CD8-positive, alpha-beta memory T cell (primary cell): ENCODE measurements at regions not wholly inside any gene's neighbourhood (a gene's known extent, or its start where the extent isn't known, plus 50 kb on each side); places are given as distances from the start of the nearest gene placed in this dataset.
"Not testable (repeated sequence)": the region's sequence is repeated elsewhere in the genome, so short reads cannot be mapped to it uniquely, and the experiment has no call there.

ENCODE experiments used
- CTCF ChIA-PET: fragments of 350-600 bp; sonication (Branson Sonifier 250); formaldehyde crosslinking; loops from one replicate; lab custom pipeline; 2021; ENCODE audit warnings: antibody characterized with exemption; lab: Charles Lee
- POLR2A ChIA-PET: fragments of 350-600 bp; sonication (Branson Sonifier 250); formaldehyde crosslinking; loops from one replicate; lab custom pipeline; 2021; ENCODE audit warnings: antibody characterized with exemption; lab: Charles Lee
- DNase-seq, 5 donors: peaks; one replicate each; pipeline versions ENCODE4 v3.0.0 to v3.0.0-alpha.2; 2020 to 2022; ENCODE audit warnings: mixed read lengths in 1 of 5
- H3K27ac ChIP-seq: one replicate; pipeline ENCODE4 v1.7.0; 2013; ENCODE audit warnings: low read depth, mild to moderate bottlenecking, low read length, moderate library complexity
- H3K27me3 ChIP-seq: 2 replicates; pipeline ENCODE4 v1.7.0; 2013; ENCODE audit warnings: low read length, mild to moderate bottlenecking; ENCODE audit not compliant: insufficient read depth, poor library complexity, severe bottlenecking
- H3K36me3 ChIP-seq: 2 replicates; pipeline ENCODE4 v1.7.0; 2013; ENCODE audit warnings: mild to moderate bottlenecking, low read length, moderate library complexity; ENCODE audit not compliant: insufficient read depth
- H3K4me1 ChIP-seq: 2 replicates; pipeline ENCODE4 v1.7.0; 2013; ENCODE audit warnings: mild to moderate bottlenecking, low read length, moderate library complexity; ENCODE audit not compliant: insufficient read depth
- H3K4me3 ChIP-seq: 2 replicates; pipeline ENCODE4 v1.7.0; 2013; ENCODE audit warnings: mild to moderate bottlenecking, low read length
- H3K9me3 ChIP-seq: 2 replicates; pipeline ENCODE4 v1.7.0; 2013; ENCODE audit warnings: mild to moderate bottlenecking, low read length
- H3K27ac Mint-ChIP-seq, 8 donors: one replicate each; pipeline ENCODE4 v1.8.0; 2020 to 2021; ENCODE audit warnings: mixed read lengths in 8 of 8, mild to moderate bottlenecking in 6 of 8, inconsistent platforms in 3 of 8, moderate library complexity in 3 of 8
- H3K27me3 Mint-ChIP-seq, 2 donors: one replicate each; pipeline ENCODE4 v1.8.0; 2020 to 2021; ENCODE audit warnings: mixed read lengths in 2 of 2, mild to moderate bottlenecking in 1 of 2, moderate library complexity in 1 of 2
- H3K36me3 Mint-ChIP-seq, 3 donors: one replicate each; pipeline ENCODE4 v1.8.0; 2020 to 2021; ENCODE audit warnings: mixed read lengths in 3 of 3, inconsistent platforms in 1 of 3, mild to moderate bottlenecking in 1 of 3
- H3K4me1 Mint-ChIP-seq, 3 donors: one replicate each; pipeline ENCODE4 v1.8.0; 2020 to 2021; ENCODE audit warnings: mixed read lengths in 3 of 3, inconsistent platforms in 1 of 3, mild to moderate bottlenecking in 1 of 3
- H3K4me3 Mint-ChIP-seq, 7 donors: one replicate each; pipeline ENCODE4 v1.8.0; 2020 to 2021; ENCODE audit warnings: mixed read lengths in 7 of 7, mild to moderate bottlenecking in 6 of 7, moderate library complexity in 4 of 7, inconsistent platforms in 2 of 7
- H3K9me3 Mint-ChIP-seq, 5 donors: one replicate each; pipeline ENCODE4 v1.8.0; 2020 to 2022; ENCODE audit warnings: mixed read lengths in 5 of 5, mild to moderate bottlenecking in 3 of 5, moderate library complexity in 2 of 5, inconsistent platforms in 1 of 5

GRCh38 chr9:86572904-86573303 lies 218.7 kb upstream of the TUT7 start:
- no peaks in the 10 kb centered on the region for H3K9me3 ChIP-seq
- H3K4me1 Mint-ChIP-seq, result no peaks in the 10 kb centered on the region
- H3K27ac ChIP-seq, result no peak overlapping the region
- no peak overlapping the region for H3K27ac Mint-ChIP-seq
- H3K4me1 ChIP-seq, result no peaks in the 10 kb centered on the region
- no peaks in the 10 kb centered on the region for H3K36me3 Mint-ChIP-seq
- H3K4me3 Mint-ChIP-seq, result no peak overlapping the region
- H3K9me3 Mint-ChIP-seq, result peaks cover 0 to 2% (median 2%) of the 10 kb centered on the region in 5 donors
- DNase-seq, result no peak
- ChIA-PET CTCF (interaction anchor here (1.4 kb wide), 1 partner anchor 13 kb away, joined by 3 read pairs; no protein-coding TSS in a partner anchor), POLR2A (no interaction called here)
- no peaks in the 10 kb centered on the region for H3K36me3 ChIP-seq
- H3K27me3 Mint-ChIP-seq, result peaks cover 7% of the 10 kb centered on the region in 2 donors
- no peak overlapping the region for H3K4me3 ChIP-seq
- H3K27me3 ChIP-seq, result no peaks in the 10 kb centered on the region

- H3K4me1 ChIP-seq, H3K4me1 Mint-ChIP-seq, H3K4me3 Mint-ChIP-seq, DNase-seq, H3K36me3 Mint-ChIP-seq, H3K27ac ChIP-seq, POLR2A ChIA-PET, CTCF ChIA-PET, H3K27ac Mint-ChIP-seq, H3K27me3 ChIP-seq, H3K4me3 ChIP-seq, H3K36me3 ChIP-seq, H3K9me3 ChIP-seq, H3K9me3 Mint-ChIP-seq: not testable (repeated sequence)
- H3K27me3 Mint-ChIP-seq, result peaks cover 7 to 11% of the 10 kb centered on the region in 2 donors
Measured at GRCh38 chr9:86565603-86566002, 211.4 kb upstream of the TUT7 start.

GRCh38 chr9:86563936-86564335 lies 209.7 kb upstream of the TUT7 start:
- H3K4me1 Mint-ChIP-seq, result no peaks in the 10 kb centered on the region
- ChIA-PET CTCF (no interaction called here), POLR2A (no interaction called here)
- peaks cover 5 to 11% of the 10 kb centered on the region in 2 donors for H3K27me3 Mint-ChIP-seq
- Histone ChIP-seq H3K36me3 (no peaks in the 10 kb centered on the region), H3K4me3 (no peak overlapping the region), H3K27me3 (no peaks in the 10 kb centered on the region), H3K9me3 (no peaks in the 10 kb centered on the region), H3K27ac (no peak overlapping the region), H3K4me1 (no peaks in the 10 kb centered on the region)
- no peak overlapping the region for H3K27ac Mint-ChIP-seq
- no peak overlapping the region for H3K4me3 Mint-ChIP-seq
- H3K9me3 Mint-ChIP-seq, result peaks cover 1 to 7% (median 2%) of the 10 kb centered on the region in 5 donors
- DNase-seq, result no peak
- peaks cover 0 to 2% (median 0%) of the 10 kb centered on the region in 3 donors for H3K36me3 Mint-ChIP-seq

- Mint-ChIP-seq H3K9me3 (peaks cover 0 to 7% (median 1%) of the 10 kb centered on the region in 5 donors), H3K36me3 (peaks cover 0 to 2% (median 0%) of the 10 kb centered on the region in 3 donors), H3K27me3 (peaks cover 5 to 11% of the 10 kb centered on the region in 2 donors), H3K4me1 (no peaks in the 10 kb centered on the region), H3K27ac (no peak overlapping the region), H3K4me3 (no peak overlapping the region)
- POLR2A ChIA-PET, result no interaction called here
- DNase-seq, result no peak
- Histone ChIP-seq H3K4me3 (no peak overlapping the region), H3K9me3 (no peaks in the 10 kb centered on the region), H3K27ac (no peak overlapping the region), H3K27me3 (no peaks in the 10 kb centered on the region), H3K4me1 (no peaks in the 10 kb centered on the region), H3K36me3 (no peaks in the 10 kb centered on the region)
- CTCF ChIA-PET, result no interaction called here
Measured at GRCh38 chr9:86563350-86563749, 209.1 kb upstream of the TUT7 start.

- Mint-ChIP-seq H3K4me1 (no peaks in the 10 kb centered on the region), H3K27ac (no peak overlapping the region), H3K27me3 (peaks cover 4 to 8% of the 10 kb centered on the region in 2 donors), H3K4me3 (no peak overlapping the region), H3K9me3 (peaks cover 0 to 5% (median 0%) of the 10 kb centered on the region in 5 donors), H3K36me3 (peaks cover 0 to 2% (median 0%) of the 10 kb centered on the region in 3 donors)
- no peak overlapping the region for H3K27ac ChIP-seq
- no peaks in the 10 kb centered on the region for H3K27me3 ChIP-seq
- no peaks in the 10 kb centered on the region for H3K36me3 ChIP-seq
- DNase-seq, result no peak
- H3K4me3 ChIP-seq, result no peak overlapping the region
- ChIA-PET POLR2A (no interaction called here), CTCF (no interaction called here)
- H3K4me1 ChIP-seq, result no peaks in the 10 kb centered on the region
- H3K9me3 ChIP-seq, result no peaks in the 10 kb centered on the region
Measured at GRCh38 chr9:86562691-86563090, 208.5 kb upstream of the TUT7 start.

GRCh38 chr9:86557918-86558317 lies 203.7 kb upstream of the TUT7 start:
- Histone ChIP-seq H3K36me3 (no peaks in the 10 kb centered on the region), H3K27ac (no peak overlapping the region), H3K27me3 (no peaks in the 10 kb centered on the region), H3K9me3 (no peaks in the 10 kb centered on the region), H3K4me1 (no peaks in the 10 kb centered on the region), H3K4me3 (no peak overlapping the region)
- H3K4me3 Mint-ChIP-seq, result no peak overlapping the region
- H3K9me3 Mint-ChIP-seq, result peaks cover 0 to 3% (median 0%) of the 10 kb centered on the region in 5 donors
- DNase-seq, result no peak
- H3K27ac Mint-ChIP-seq, result no peak overlapping the region
- no peaks in the 10 kb centered on the region for H3K36me3 Mint-ChIP-seq
- ChIA-PET POLR2A (no interaction called here), CTCF (no interaction called here)
- H3K4me1 Mint-ChIP-seq, result no peaks in the 10 kb centered on the region
- H3K27me3 Mint-ChIP-seq, result peaks cover 6 to 13% of the 10 kb centered on the region in 2 donors

GRCh38 chr9:86557063-86557766 lies 203.0 kb upstream of the TUT7 start:
- Histone ChIP-seq H3K27ac (no peak overlapping the region), H3K9me3 (no peaks in the 10 kb centered on the region), H3K4me3 (no peak overlapping the region), H3K27me3 (no peaks in the 10 kb centered on the region), H3K4me1 (no peaks in the 10 kb centered on the region), H3K36me3 (no peaks in the 10 kb centered on the region)
- ChIA-PET CTCF (no interaction called here), POLR2A (no interaction called here)
- Mint-ChIP-seq H3K9me3 (peaks cover 0 to 3% (median 0%) of the 10 kb centered on the region in 5 donors), H3K27ac (no peak overlapping the region), H3K4me1 (no peaks in the 10 kb centered on the region), H3K27me3 (peaks cover 9 to 16% of the 10 kb centered on the region in 2 donors), H3K36me3 (no peaks in the 10 kb centered on the region), H3K4me3 (no peak overlapping the region)
- DNase-seq, result no peak

- H3K9me3 Mint-ChIP-seq, result peaks cover 0 to 3% (median 0%) of the 10 kb centered on the region in 5 donors
- no peak for DNase-seq
- Histone ChIP-seq H3K4me3 (no peak overlapping the region), H3K27ac (no peak overlapping the region), H3K36me3 (no peaks in the 10 kb centered on the region), H3K27me3 (no peaks in the 10 kb centered on the region), H3K9me3 (no peaks in the 10 kb centered on the region), H3K4me1 (no peaks in the 10 kb centered on the region)
- POLR2A ChIA-PET, result no interaction called here
- H3K27me3 Mint-ChIP-seq, result peaks cover 10 to 16% of the 10 kb centered on the region in 2 donors
- H3K36me3 Mint-ChIP-seq, result no peaks in the 10 kb centered on the region
- H3K4me1 Mint-ChIP-seq, result no peaks in the 10 kb centered on the region
- no peak overlapping the region for H3K4me3 Mint-ChIP-seq
- CTCF ChIA-PET, result no interaction called here
- no peak overlapping the region for H3K27ac Mint-ChIP-seq
Measured at GRCh38 chr9:86555661-86556060, 201.5 kb upstream of the TUT7 start.
